Activated T-helper 2 cell treated with anti-CD3 and anti-CD28 coated beads, Interferon-gamma antibody, Interleukin-2, Interleukin-4, amounts not matched to agents 10 μg/mL and 5 μg/mL and 100 μg/mL, durations not matched to agents 14 hours and 24 hours and 36 hours (primary cell): ENCODE measurements at regions not wholly inside any gene's neighbourhood (a gene's known extent, or its start where the extent isn't known, plus 50 kb on each side); places are given as distances from the start of the nearest gene placed in this dataset.

ENCODE experiments used
- DNase-seq: peaks from one replicate; pipeline ENCODE4 v3.0.0; 2021; ENCODE audit warnings: low spot score
- H3K27ac Mint-ChIP-seq: one replicate; pipeline ENCODE4 v1.8.0; 2021; ENCODE audit warnings: mixed read lengths
- H3K27me3 Mint-ChIP-seq: one replicate; pipeline ENCODE4 v1.8.0; 2021; ENCODE audit warnings: low read depth, mixed read lengths
- H3K36me3 Mint-ChIP-seq: one replicate; pipeline ENCODE4 v1.8.0; 2021; ENCODE audit warnings: low read depth, mixed read lengths
- H3K4me1 Mint-ChIP-seq: one replicate; pipeline ENCODE4 v1.8.0; 2021; ENCODE audit warnings: low read depth, mixed read lengths
- H3K4me3 Mint-ChIP-seq: one replicate; pipeline ENCODE4 v1.8.0; 2021; ENCODE audit warnings: low read depth, mild to moderate bottlenecking, moderate library complexity, mixed read lengths
- H3K9me3 Mint-ChIP-seq: one replicate; pipeline ENCODE4 v1.8.0; 2021; ENCODE audit warnings: mixed read lengths
- intact Hi-C: fragments of 100-400 bp; cut with micrococcal nuclease; formaldehyde crosslinking; loops from one replicate; pipeline ENCODE4 v1.15.1; 2023

- no peak for DNase-seq
- Mint-ChIP-seq H3K27me3 (no peaks in the 10 kb centered on the region), H3K36me3 (no peaks in the 10 kb centered on the region), H3K27ac (no peak overlapping the region), H3K4me3 (no peak overlapping the region), H3K4me1 (no peaks in the 10 kb centered on the region), H3K9me3 (peaks cover 1% of the 10 kb centered on the region)
- intact Hi-C loops, result no loop called here
These were observed 269.5 kb upstream of the POU3F3 start for GRCh38 chr2:104584393-104584792.

- Mint-ChIP-seq H3K4me1 (no peaks in the 10 kb centered on the region), H3K27ac (no peak overlapping the region), H3K27me3 (no peaks in the 10 kb centered on the region), H3K36me3 (no peaks in the 10 kb centered on the region), H3K9me3 (peaks cover 14% of the 10 kb centered on the region), H3K4me3 (no peak overlapping the region)
- intact Hi-C loops, result no loop called here
- no peak for DNase-seq
These were observed 258.3 kb upstream of the POU3F3 start for GRCh38 chr2:104595576-104595975.

GRCh38 chr2:104597942-104598341 is 256.0 kb upstream of the POU3F3 start:
- no peaks in the 10 kb centered on the region for H3K36me3 Mint-ChIP-seq
- H3K4me1 Mint-ChIP-seq, result no peaks in the 10 kb centered on the region
- no peak overlapping the region for H3K4me3 Mint-ChIP-seq
- H3K27me3 Mint-ChIP-seq, result no peaks in the 10 kb centered on the region
- no peak overlapping the region for H3K27ac Mint-ChIP-seq
- no peak for DNase-seq
- intact Hi-C loops, result no loop called here
- H3K9me3 Mint-ChIP-seq, result peaks cover 5% of the 10 kb centered on the region

- no peak overlapping the region for H3K4me3 Mint-ChIP-seq
- no peak overlapping the region for H3K27ac Mint-ChIP-seq
- peaks cover 5% of the 10 kb centered on the region for H3K9me3 Mint-ChIP-seq
- H3K36me3 Mint-ChIP-seq, result no peaks in the 10 kb centered on the region
- H3K4me1 Mint-ChIP-seq, result no peaks in the 10 kb centered on the region
- H3K27me3 Mint-ChIP-seq, result no peaks in the 10 kb centered on the region
- DNase-seq, result no peak
- intact Hi-C loops, result no loop called here
These were observed 255.3 kb upstream of the POU3F3 start for GRCh38 chr2:104598636-104599035.

- no peaks in the 10 kb centered on the region for H3K36me3 Mint-ChIP-seq
- H3K4me3 Mint-ChIP-seq, result no peak overlapping the region
- no peak for DNase-seq
- no peaks in the 10 kb centered on the region for H3K4me1 Mint-ChIP-seq
- H3K27ac Mint-ChIP-seq, result no peak overlapping the region
- peaks cover 5% of the 10 kb centered on the region for H3K9me3 Mint-ChIP-seq
- intact Hi-C loops, result no loop called here
- H3K27me3 Mint-ChIP-seq, result no peaks in the 10 kb centered on the region
These were observed 254.0 kb upstream of the POU3F3 start for GRCh38 chr2:104599787-104600510.

- Mint-ChIP-seq H3K36me3 (no peaks in the 10 kb centered on the region), H3K9me3 (no peaks in the 10 kb centered on the region), H3K4me1 (no peaks in the 10 kb centered on the region), H3K4me3 (no peak overlapping the region), H3K27ac (no peak overlapping the region), H3K27me3 (no peaks in the 10 kb centered on the region)
- intact Hi-C loops, result no loop called here
- DNase-seq, result no peak
These were observed 247.9 kb upstream of the POU3F3 start for GRCh38 chr2:104606056-104606455.

- H3K27me3 Mint-ChIP-seq, result no peaks in the 10 kb centered on the region
- no peak for DNase-seq
- no peaks in the 10 kb centered on the region for H3K36me3 Mint-ChIP-seq
- intact Hi-C loops, result no loop called here
- H3K4me1 Mint-ChIP-seq, result no peaks in the 10 kb centered on the region
- H3K4me3 Mint-ChIP-seq, result no peak overlapping the region
- no peaks in the 10 kb centered on the region for H3K9me3 Mint-ChIP-seq
- H3K27ac Mint-ChIP-seq, result no peak overlapping the region
These were observed 237.1 kb upstream of the POU3F3 start for GRCh38 chr2:104616856-104617255.

- Mint-ChIP-seq H3K4me1 (no peaks in the 10 kb centered on the region), H3K9me3 (no peaks in the 10 kb centered on the region), H3K27me3 (no peaks in the 10 kb centered on the region)
These were observed 233.1 kb upstream of the POU3F3 start for GRCh38 chr2:104620801-104621200.

GRCh38 chr2:104635608-104636007 is 218.3 kb upstream of the POU3F3 start:
- no peak overlapping the region for H3K27ac Mint-ChIP-seq
- intact Hi-C loops, result no loop called here
- H3K36me3 Mint-ChIP-seq, result no peaks in the 10 kb centered on the region
- H3K27me3 Mint-ChIP-seq, result no peaks in the 10 kb centered on the region
- no peak overlapping the region for H3K4me3 Mint-ChIP-seq
- H3K9me3 Mint-ChIP-seq, result no peaks in the 10 kb centered on the region
- no peak for DNase-seq
- no peaks in the 10 kb centered on the region for H3K4me1 Mint-ChIP-seq

More at GRCh38 chr2:104620801-104621200, 233.1 kb upstream of the POU3F3 start:
- no peak for DNase-seq
- intact Hi-C loops, result no loop called here
- Mint-ChIP-seq H3K36me3 (no peaks in the 10 kb centered on the region), H3K27ac (no peak overlapping the region), H3K4me3 (no peak overlapping the region)

- DNase-seq, result no peak
- Mint-ChIP-seq H3K4me1 (no peaks in the 10 kb centered on the region), H3K4me3 (no peak overlapping the region), H3K27me3 (no peaks in the 10 kb centered on the region), H3K9me3 (peaks cover 3% of the 10 kb centered on the region), H3K36me3 (no peaks in the 10 kb centered on the region), H3K27ac (no peak overlapping the region)
- intact Hi-C loops, result no loop called here
These were observed 215.6 kb upstream of the POU3F3 start for GRCh38 chr2:104638190-104638858.

GRCh38 chr2:104638859-104639202 is 215.1 kb upstream of the POU3F3 start:
- peaks cover 3% of the 10 kb centered on the region for H3K9me3 Mint-ChIP-seq
- intact Hi-C loops, result no loop called here
- no peaks in the 10 kb centered on the region for H3K36me3 Mint-ChIP-seq
- no peaks in the 10 kb centered on the region for H3K4me1 Mint-ChIP-seq
- no peak overlapping the region for H3K4me3 Mint-ChIP-seq
- no peaks in the 10 kb centered on the region for H3K27me3 Mint-ChIP-seq
- H3K27ac Mint-ChIP-seq, result no peak overlapping the region
- no peak for DNase-seq

GRCh38 chr2:104641786-104642185 is 212.1 kb upstream of the POU3F3 start:
- no peak overlapping the region for H3K4me3 Mint-ChIP-seq
- peaks cover 3% of the 10 kb centered on the region for H3K9me3 Mint-ChIP-seq
- no peaks in the 10 kb centered on the region for H3K4me1 Mint-ChIP-seq
- no peak for DNase-seq
- no peaks in the 10 kb centered on the region for H3K27me3 Mint-ChIP-seq
- intact Hi-C loops, result no loop called here
- H3K36me3 Mint-ChIP-seq, result no peaks in the 10 kb centered on the region
- H3K27ac Mint-ChIP-seq, result no peak overlapping the region

- intact Hi-C loops, result no loop called here
- no peaks in the 10 kb centered on the region for H3K36me3 Mint-ChIP-seq
- DNase-seq, result no peak
- H3K4me3 Mint-ChIP-seq, result no peak overlapping the region
- H3K4me1 Mint-ChIP-seq, result no peaks in the 10 kb centered on the region
- no peaks in the 10 kb centered on the region for H3K27me3 Mint-ChIP-seq
- H3K9me3 Mint-ChIP-seq, result no peaks in the 10 kb centered on the region
- H3K27ac Mint-ChIP-seq, result no peak overlapping the region
These were observed 205.5 kb upstream of the POU3F3 start for GRCh38 chr2:104648376-104648775.
